ENCODE measurements at regions not wholly inside any gene's neighbourhood (a gene's known extent, or its start where the extent isn't known, plus 50 kb on each side); places are given as distances from the start of the nearest gene placed in this dataset.

- DNase-seq (ENCODE audit: low spot score), result no peak
Measured at GRCh38 chr13:106680796-106681472, 113.0 kb upstream of the ARGLU1 start.

DNA sequence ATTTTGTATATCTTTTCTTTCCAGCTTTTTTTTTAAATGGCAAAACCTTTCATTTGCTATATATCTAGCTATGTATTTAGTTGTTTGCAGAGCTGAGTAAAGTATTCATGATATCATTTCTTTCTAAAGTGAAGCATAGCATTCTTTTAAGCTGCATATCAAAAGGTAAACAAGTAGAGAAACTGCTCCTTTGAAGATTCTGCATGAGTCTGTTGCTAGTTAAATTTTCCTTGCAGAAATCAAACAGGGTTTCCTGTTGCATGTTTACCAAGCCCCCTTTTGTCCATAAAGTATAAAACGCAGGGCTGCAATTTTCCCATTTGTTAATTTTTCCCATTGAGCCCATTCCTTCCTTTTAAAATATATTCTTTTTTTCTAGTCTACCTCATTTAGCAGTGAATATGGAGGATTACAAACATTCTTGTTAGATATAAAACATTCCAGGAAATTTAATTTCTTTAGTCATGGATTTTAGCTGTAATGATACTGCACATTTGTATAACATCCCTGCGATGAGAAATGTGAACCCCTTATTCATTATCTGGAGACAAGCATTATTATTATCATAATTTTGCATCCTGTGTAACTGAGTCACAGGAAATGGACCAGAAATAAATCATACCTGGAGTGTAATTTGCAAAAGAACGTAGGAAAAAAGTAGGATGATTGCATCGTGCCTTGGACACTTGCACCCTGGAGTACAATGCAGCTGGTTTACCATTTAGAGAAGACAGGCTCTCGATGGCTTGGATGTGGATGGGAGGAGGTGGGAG is 110.9 kb upstream of the ARGLU1 start:
- no peak for DNase-seq (ENCODE audit: low spot score)

- DNase-seq (ENCODE audit: low spot score), result no peak
Measured at GRCh38 chr13:106675311-106675710, 107.4 kb upstream of the ARGLU1 start.

- DNase-seq (ENCODE audit: low spot score), result no peak
Measured at GRCh38 chr13:106660746-106661625, 93.0 kb upstream of the ARGLU1 start.

GRCh38 chr13:106657104-106657503 is 89.2 kb upstream of the ARGLU1 start:
- DNase-seq (ENCODE audit: low spot score), result no peak

DNA sequence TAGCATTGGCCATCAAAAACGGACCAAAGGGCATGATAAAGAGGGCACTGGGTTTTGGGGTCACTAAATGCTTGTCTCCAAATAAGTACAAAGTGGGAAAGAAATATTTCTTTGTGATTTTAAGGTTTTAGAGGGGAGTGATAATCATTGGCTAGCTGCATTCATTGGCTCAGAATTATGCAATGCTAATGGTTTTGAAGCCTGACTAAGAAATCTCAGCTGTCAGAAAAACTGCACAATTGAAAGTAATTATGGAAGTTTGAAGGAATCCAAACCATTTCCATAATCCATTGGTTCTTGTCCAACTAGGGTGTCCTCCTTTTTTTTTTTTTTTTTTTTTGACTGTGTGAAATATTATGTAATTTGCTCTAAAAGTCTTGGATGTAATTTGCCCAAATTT is 88.2 kb upstream of the ARGLU1 start:
- no peak for DNase-seq (ENCODE audit: low spot score)

GRCh38 chr13:106651442-106651841 is 83.5 kb upstream of the ARGLU1 start:
- DNase-seq (ENCODE audit: low spot score), result no peak

GRCh38 chr13:106650690-106651205 is 82.8 kb upstream of the ARGLU1 start:
- no peak for DNase-seq (ENCODE audit: low spot score)

DNA sequence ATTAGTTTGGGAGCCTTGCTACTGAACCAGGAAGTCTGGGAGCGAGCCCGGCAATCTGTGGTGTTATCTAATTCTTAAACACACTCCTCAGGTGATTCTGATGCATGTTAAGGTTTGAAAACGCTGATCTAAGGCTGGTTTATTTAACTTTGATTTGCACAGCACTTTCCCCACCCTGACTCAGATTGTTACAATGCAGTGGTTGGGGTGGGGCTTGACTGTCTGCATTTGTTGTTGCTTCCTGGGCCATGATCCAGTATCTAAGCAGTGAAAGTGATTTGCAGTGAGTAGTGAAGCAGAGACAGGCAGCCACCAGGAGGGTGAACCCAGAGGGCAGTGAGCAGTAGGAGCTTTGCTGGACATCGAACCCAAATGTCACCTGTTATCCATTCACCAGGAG is 81.6 kb upstream of the ARGLU1 start:
- DNase-seq (ENCODE audit: low spot score), result no peak

- no peak for DNase-seq (ENCODE audit: low spot score)
Measured at GRCh38 chr13:106640515-106640914, 72.6 kb upstream of the ARGLU1 start.

DNA sequence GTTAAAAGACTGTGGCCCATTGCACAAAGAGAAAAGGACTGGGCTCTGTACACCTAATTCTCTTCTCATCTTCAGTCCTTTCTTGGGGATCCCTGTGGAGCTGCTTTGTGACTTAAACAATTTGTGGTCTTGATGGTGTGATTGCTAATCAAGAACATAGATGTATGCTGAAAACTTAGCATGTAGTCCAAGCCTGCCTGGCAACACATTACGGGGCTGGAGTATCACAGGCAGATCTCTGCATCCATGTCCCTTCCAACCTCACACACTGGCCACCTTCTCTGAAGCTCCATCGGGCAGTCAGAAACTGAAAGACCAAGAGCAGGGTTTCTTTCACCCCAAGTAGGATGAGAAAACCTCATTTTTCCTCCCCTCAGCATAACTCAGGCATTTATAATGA is 69.6 kb upstream of the ARGLU1 start:
- no peak for DNase-seq (ENCODE audit: low spot score)

DNA sequence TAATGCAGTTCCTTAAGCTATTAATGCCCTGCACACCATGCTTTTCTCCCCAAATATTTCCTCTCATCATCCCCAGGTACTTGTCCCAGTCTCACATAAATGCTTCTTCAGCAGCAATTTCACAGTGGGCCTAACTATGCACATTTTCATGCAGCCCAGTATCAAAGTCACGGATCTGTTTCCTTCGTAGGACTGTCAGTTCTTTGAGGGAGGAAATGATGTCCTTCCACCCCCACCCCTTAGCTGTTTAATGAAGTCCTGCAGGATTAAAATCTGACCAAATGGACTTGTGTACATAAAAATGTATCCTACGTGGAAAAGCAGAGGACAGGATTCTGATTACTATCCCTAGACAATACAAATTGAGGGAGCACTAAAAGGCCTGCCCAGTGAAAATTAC is 68.6 kb upstream of the ARGLU1 start:
- no peak for DNase-seq (ENCODE audit: low spot score)

DNA sequence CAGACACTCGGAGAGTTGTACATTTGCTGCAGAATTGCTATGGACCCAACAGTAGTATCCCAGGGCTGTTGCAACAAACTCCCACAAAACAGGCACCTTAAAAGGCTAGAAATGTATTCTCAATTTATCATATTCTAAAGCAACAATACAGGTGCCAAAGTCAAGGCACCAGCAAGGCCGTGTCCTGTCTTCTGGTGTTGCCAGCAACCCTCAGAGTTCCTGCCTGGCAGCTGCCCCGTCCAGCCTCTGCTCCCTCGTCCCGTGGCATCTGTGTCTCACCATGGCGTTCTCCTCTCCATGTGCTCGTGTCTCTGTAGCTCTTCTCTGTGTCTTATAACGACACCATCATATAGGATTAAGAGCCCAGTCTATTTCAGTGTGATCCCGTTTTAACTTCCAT is 67.7 kb upstream of the ARGLU1 start:
- DNase-seq (ENCODE audit: low spot score), result no peak

- no peak for DNase-seq (ENCODE audit: low spot score)
Measured at GRCh38 chr13:106633321-106633720, 65.4 kb upstream of the ARGLU1 start.

DNA sequence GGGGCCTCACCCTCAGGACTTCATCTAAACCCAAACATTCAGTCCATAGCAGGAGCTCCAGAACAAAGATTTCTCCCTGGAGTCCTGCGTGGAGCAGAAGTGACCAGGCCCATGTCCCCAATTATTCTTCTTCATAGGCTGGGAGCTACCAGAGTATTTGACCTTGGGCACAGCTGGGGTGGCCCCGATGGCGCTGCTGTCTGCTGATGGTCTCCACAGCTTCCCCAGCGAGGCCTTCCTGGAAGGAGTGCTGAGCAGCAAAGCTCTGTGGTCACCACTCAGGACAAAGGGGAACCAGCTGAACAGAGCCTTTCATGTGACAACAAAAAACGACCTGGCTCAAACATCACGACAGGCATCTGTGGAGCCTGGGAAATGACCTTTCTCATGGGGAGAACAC is 62.7 kb upstream of the ARGLU1 start:
- no peak for DNase-seq (ENCODE audit: low spot score)

DNA sequence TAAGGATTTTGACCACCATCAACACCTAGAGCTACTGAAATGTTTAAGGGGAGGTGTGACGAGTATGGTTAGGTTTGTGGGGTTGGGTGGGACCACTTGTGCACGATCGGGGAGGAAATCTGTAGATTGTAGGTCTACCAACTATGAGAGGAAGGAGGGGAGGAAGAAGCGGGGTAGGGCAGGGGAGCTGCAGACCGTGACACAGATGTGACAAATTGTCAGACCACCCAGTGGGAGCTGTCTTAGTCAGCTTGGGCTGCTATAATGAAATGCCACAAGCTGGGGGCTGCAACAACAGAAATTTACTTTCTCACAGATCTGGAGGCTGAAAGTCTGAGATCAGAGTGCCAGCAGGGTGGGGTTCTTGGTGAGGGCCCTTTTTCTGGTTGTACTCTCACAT is 62.2 kb upstream of the ARGLU1 start:
- DNase-seq (ENCODE audit: low spot score), result no peak

DNA sequence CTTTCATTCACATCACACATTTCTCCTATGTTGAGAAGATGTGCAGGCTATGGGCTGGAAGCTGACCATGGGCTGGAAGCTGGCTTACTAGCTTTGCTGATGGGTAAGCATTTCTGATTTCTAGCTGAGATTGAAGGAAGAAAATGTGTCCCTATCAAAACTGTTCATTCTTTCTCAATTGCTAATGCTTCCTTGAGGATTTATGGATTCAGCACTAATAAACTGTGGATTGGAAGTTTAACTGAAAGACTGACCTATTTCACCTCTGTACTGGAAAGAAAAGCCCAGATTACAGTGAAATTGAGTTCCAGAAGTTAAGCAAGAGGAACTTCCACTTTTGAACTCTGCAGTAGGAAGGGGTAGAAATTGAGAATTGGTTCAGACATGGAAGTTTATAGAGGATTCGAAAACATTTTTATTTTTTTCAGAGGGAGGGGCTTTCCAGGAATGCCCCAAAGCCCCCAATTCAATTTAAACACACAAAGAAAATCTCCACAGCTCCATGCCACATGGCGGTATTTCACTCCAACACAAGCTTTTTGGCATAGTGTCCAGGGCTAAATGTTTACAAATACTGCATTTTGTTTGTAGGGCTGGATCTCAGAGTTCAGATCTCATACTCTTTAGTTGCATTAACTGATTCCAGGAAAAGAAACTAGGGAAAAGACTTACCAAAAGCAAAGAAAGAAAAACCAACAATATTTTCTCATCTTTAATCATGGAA is 61.2 kb upstream of the ARGLU1 start:
- DNase-seq (ENCODE audit: low spot score), result no peak

DNA sequence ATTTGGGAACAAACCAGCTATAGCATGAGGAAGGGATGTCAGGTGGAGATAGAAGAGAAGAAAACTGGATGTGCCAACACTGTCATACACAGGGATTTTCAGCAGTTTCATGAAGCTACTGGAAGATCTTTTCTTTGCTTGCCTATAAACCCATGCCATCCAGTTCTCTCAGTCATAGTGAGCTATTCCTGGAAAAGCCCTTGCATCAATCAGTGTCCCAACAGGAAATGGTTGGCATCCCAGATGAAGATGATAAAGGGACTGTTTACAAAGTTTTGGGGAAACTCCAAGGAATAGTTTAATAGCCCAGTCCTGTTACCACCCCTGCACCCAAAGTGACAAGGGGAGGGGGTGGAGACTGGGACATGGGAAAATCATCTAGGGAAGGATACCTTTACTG is 58.5 kb upstream of the ARGLU1 start:
- no peak for DNase-seq (ENCODE audit: low spot score)

GRCh38 chr13:106625578-106625977 is 57.6 kb upstream of the ARGLU1 start:
- DNase-seq (ENCODE audit: low spot score), result no peak

- no peak for DNase-seq (ENCODE audit: low spot score)
Measured at GRCh38 chr13:106623799-106624460, 56.0 kb upstream of the ARGLU1 start.

DNA sequence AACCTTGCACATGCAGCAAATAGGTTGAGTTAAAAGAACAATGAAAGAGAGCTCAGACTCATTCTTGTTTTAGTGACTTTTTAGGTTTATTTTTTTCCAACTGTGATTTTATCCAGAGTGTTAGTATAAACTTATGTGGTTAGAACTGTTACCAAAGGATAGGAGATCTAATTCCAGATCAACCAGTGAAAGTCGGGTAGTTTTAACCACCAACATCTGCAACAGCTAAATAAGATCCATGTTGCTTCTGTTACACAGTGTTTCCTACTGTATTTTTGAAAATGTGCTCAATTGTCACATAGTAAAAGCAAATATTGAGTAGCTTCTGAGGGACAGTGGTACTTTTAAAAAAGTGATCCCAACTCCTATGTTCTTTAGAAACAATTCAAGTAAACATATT is 53.9 kb upstream of the ARGLU1 start:
- DNase-seq (ENCODE audit: low spot score), result no peak

Data from germinal center (tissue), 1 donor.